Activated CD8-positive, alpha-beta memory T cell treated with anti-CD3 and anti-CD28 coated beads, Interleukin-2, amount 50 U/mL, for 48 hours (primary cell): ENCODE measurements at regions not wholly inside any gene's neighbourhood (a gene's known extent, or its start where the extent isn't known, plus 50 kb on each side); places are given as distances from the start of the nearest gene placed in this dataset.

Source experiments
- DNase-seq: peaks from one replicate; pipeline ENCODE4 v3.0.0-alpha.2; 2020

DNA sequence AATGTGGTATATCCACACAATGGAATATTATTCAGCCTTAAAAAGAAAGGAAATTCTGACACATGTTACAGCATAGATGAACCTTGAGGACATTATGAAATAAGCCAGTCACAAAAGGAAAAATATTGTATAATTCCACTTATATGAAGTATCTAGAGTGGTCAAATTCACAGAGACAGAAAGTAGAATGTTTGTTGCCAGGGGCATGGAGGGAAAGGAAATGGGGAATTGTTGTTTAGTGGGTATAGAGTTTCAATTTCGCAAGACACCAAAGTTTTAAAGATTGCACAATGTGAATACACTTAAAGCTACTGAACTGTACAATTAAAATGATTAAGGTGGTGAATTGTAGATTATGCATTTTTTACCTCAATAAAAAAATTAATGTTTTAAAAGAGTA, 92.9 kb downstream of the TXNL1 start:
- no peak for DNase-seq

DNA sequence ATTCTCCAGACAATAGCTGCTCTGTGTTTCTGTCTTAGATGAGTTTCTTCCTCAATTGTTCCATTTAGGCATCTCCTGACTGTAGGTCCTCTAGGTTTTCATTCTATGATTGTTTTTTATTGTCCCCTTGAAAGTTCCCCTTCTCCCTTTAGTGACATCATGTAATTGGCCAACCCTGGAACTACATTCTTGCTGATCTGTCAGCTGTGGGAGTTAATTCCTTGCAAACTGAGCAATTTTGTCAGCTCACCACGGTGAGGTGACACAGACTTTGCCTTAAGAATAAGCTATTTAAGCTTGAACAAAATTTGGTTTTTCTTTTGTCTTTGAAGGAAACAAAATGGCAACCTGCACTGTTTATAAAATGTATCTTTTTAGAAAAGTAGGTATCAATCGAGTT, 95.9 kb downstream of the TXNL1 start:
- no peak for DNase-seq

DNA sequence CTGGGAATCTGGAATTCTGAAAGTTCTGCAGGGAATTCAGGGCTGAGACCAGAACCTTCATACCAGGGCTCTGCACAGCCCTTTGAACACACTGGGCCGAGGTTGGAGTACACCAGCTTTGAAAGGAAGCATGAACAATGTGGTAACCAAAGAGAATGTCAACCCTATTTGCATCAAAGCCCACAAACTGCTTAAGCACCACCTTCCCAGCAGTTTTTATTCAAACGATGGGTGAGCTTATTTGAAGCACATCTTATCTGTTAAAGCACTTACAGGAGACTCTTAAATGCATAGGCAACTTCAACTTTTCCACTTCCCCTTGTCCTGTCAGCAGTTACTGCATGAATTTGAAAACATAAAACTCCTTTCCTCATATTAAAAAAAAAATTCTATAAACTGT, 96.6 kb downstream of the TXNL1 start:
- DNase-seq: no peak

DNA sequence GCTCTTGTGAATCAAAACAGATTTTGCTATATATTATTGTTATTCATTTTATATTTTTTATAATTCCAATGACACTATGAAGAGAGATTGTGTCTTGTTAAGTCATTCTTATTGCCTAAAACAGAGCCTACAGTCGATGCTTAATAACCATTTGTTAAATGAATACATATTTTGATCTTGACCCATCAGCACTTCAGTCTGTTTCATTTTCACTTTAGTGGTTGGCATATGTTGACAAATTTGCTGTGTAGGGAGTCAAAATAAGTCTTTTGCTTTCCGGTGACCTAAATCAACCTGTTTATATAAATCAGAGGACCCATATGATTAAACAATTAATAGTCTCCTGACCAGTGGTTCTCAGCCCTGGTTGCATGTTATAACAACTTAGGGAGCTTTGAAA, 97.1 kb downstream of the TXNL1 start:
- DNase-seq: no peak

DNA sequence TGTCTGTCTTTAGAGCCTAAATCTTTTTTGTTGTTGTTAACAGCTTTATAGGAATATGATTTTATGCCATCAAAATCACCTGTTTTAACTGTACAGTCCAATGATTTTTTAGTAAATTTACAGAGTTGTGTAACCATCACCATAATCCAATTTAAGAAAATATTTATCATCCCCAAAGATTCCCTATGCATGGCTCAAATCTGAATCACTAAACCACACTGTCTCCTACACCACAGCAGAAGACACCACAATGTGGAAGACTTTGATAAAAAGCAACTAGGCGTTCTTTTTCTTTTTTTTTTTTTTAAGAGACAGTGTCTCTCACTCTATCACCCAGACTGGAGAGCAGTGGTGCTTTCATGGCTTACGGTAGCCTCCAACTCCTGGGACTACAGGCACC, 99.6 kb downstream of the TXNL1 start:
- no peak for DNase-seq

DNA sequence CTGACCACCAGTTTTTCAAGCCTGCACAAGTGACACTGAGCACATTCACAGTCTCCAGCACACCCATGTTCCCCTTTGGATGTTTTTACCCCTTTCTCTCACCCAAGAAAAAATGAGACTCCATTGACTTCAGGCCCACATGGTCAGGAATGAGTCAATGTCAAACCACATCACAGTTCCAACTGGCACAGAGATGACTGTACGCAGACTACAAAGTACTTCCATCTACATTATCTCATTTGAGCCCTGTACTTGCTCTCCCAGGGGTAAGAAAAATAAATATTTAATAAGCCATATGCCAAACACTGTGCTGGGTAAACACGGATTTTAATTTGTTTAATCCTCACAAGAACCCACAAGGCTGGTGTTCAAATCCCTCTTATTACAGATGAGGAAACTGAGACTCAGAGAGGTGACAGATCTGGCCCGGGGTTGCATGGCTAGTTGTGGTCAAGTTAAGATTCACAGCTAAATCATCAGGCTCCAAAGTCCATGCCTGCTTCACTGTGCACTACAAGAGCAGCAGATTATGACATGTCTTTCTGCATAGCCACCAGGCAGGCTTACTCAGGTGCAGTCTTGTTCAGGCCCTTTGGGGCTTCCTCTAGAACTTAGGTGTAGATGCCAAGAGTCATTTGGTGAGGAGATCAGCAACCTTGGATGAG, 106.1 kb downstream of the TXNL1 start:
- DNase-seq: peak; percentile 52

DNA sequence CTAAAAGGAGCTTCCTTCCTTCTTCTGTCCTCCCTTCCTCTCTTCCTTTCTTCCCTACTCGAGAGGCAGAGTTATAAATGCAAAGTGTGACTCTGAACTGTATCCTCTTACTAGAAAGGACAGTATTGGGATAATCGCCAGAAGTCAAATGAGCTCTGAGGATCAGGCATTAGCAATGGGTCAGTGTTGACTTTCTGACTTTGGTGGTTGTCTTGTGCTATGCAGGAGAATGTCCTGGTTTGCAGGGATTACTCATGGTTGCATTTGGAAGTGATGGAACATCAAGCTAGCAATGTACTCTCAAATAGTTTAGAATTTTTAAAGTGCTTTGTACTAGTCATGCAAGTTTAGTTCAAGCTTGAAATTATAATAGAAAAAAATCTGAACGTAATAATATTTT, 115.6 kb downstream of the TXNL1 start:
- DNase-seq: no peak

DNA sequence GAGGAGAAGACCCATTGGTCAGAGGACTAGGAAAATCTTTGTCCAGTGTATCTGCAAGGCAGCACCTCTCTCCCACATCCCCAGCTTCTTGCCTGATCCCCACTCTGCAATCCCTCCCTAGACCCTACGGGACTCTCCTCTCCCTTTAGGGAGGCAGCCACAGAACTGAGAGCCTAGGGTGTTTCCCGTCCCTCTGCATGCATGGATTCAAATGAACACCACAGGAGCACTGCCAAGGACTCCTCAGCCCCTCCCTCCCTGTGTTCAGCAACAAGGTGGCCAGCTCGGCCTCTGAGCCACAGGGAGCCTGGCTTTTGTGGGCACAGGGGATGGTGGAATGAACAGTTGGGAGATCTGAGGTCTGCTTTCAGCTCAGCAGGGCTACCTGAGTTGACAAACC, 117.1 kb downstream of the TXNL1 start:
- DNase-seq: no peak

DNA sequence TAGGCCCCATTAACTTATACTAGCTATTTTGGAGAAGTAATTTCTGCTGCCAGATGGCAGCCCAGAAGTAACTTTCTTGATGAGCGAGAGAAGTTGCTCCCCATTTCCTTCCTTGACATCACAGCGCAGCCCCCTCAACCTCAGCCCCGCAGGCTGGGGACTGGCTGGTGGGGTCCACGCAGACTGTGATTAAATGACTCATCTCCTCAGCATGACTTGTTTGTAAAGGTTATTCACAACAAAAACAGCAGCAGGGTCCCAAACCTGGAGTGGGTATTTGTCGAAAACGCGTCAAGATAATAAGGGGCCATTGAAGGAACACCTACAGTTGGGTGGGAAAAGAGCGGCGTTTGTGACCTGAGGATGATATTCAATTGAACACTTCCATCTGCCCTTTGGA, 120.6 kb downstream of the TXNL1 start:
- no peak for DNase-seq

DNA sequence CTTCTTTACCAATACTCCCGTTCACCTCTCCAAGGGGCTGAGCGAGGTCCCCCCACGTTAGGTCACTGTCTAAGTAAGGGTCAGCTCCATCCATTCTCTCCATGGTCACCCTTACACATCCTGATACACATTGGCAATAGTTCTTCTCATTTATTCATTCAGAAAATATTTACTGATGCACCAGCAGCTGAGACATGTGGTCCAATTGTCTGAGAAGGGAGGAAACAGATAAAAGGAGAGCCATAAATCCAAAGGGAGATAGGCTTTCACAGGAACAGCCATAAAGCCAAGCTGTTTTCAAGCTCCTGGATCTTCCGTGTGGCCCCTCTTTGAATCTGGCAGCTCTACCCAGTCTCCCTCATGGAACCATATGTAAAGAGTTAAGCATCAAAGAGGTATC, 121.2 kb downstream of the TXNL1 start:
- DNase-seq: no peak

DNA sequence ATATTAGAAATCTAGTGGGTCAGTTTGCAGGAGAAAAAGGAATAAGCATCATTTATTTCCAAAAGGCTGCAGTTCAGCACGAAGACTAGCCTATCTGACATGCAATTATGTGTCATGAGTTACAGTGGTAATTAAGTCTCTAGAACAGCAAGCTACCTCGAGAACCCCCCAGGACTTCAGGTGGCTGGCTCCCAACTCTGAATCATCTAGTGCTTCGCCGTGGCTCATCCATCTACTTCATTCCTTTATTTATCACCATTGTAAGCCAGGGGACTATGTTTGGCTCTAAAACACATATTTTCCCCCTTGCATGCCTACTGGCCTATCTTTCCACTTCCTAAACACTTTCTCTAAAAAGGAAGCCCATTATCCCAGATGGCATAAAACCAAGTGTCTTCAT, 121.6 kb downstream of the TXNL1 start:
- DNase-seq: no peak

DNA sequence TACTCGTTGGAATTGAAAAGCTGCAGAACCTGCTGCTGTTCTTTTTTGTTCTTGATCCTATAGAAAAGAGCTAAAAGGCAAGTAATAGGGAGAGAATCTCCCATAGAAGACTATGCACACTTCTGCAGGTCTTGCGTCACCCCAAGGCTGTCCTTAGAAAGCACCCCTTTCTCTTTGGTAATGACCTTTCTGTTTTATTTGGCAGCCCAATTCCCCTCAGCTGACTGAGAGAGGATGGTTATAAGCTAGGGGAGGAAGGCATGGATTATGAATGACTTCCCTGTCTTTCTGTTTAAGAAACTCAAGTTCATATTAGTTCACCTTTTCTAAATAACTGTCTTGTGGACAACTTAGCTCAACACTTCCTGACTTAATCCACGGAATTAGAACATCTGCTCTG, 122.9 kb downstream of the TXNL1 start:
- DNase-seq: no peak

DNA sequence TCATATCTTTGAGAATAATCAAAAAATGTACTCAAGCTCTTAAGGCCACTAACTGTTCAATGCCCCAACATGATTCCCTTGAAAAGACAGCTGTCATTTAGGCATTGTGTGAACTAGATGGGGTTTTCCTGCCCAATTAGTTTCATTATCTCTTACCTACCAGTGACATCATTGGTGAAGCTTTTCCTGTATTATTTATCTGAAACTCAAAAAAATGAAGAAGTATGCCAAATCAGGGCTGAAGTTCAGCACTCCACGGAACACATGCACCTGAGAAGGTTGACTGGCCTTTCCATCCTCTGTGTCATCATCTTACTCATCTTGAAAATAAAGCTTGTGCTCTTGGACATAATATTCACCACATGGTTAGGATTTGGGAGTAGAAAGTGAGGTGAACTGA, 126.4 kb downstream of the TXNL1 start:
- no peak for DNase-seq

DNA sequence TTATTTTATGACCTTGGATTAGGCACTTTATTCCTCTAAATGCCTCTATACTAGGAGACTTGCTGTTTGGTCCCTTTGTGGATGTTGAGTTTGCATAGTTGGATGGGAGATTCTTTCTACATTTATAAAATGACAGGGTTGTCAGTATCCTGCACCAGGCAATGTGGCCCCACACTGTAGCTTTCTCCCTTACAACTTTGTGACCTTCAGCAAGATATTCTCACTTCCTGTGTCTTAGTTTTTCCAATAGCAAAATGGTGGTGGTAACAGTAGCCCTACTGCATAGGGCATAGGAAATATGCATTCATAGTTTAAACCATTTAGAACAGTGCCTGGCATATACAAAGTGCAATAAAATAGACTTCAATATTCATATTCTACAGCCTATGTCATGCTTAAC, 128.3 kb downstream of the TXNL1 start:
- no peak for DNase-seq

DNA sequence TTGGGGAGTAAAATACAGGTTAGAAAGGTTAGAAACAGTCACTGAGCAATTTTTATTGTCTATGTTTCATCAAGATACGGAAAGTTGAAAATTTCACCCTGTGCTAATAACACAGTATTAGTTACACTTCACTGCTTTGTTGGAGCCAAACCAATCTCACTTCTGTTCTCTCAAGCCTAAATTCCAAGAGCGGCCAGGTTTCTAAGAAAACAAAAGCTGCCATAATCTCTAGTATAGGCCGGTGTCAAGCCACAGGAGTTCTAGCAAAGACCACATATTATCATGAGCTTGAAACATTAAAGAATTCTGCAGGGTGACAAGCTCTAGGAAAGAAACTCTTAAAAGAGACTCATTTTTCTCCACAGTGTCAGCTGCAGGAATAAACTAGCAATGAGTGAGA, 128.7 kb downstream of the TXNL1 start:
- no peak for DNase-seq

DNA sequence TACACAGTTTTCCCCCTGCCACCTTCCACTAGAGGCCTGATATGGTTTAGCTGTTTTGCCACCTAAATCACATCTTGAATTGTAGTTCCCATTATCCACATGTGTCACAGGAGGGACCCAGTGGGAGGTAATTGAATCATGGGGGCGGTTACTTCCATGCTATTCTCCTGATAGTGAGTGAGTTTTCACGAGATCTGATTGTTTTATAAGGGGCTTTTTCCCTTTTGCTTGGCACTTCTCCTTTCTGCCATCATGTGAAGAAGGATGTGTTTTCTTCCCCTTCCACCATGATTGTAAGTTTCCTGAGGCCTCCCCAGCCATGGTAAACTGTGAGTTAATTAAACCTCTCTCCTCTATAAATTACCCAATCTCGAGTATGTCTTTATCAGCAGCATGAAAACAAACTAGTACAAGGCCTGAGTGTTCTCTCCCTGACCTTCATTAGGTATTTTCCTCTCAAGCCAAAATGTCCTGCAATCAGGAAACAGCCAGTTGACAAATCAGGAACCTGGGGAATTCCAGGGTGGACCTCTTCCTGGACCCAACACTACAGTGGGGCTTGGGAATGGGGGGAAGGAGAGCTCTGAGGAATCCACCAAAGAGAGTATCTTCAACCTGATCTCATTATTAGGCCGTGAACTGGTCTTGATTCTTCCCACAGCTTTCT, 129.9 kb downstream of the TXNL1 start:
- no peak for DNase-seq

DNA sequence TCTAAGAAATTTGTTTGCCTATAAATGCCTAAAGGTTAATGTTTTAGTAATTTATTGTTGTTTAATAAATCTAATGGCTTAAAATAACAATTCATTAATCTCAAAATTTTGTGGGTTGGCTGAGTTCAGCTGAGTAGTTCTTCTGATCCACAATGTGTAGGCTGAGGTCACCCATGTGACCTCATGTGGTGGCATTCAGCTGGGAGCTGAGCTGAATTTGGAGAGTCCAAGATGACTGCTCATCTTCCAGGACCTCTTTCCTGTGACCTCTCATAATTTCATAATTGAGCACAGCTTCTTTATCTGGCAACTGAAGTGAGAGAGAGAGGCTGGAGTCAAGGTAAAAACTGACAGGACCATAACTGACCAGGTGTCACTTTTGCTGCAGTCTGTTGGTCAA, 132.4 kb downstream of the TXNL1 start:
- no peak for DNase-seq

DNA sequence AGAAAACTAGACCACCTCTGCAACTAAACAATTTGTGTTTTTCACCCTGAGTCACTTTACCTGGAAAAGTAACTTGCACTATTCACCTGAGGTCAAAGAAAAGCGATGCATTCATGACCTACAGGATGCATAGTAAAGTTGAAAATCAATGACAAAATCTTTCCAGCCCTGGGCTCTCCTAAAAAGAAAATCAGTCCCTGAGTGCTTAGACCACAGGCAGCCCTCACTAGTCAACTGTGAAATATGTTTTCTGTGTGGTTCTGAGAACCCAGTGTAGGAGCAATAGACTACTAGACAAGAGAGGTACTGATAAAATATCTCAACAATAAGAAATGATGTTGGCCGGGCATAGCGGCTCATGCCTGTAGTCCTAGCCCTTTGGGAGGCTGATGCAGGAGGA, 133.1 kb downstream of the TXNL1 start:
- no peak for DNase-seq

DNA sequence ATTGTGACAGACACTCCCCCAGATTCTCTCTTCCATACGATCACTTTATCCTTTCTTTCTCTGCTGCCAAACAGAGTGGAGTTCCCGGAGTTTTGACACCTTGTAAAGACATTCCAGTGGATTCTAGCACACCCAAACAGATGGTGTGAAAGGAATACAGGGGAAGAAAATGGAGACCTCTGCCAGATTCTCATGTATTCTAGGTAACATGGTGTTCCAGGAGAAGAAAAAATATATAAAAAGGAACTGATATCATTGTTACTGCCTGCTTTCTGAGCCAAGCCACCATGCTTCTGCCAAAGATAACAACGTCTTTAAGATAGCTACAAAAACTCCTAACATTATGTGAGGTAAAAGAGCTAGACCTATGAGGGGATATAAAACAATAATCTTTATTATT, 136.5 kb downstream of the TXNL1 start:
- no peak for DNase-seq

DNA sequence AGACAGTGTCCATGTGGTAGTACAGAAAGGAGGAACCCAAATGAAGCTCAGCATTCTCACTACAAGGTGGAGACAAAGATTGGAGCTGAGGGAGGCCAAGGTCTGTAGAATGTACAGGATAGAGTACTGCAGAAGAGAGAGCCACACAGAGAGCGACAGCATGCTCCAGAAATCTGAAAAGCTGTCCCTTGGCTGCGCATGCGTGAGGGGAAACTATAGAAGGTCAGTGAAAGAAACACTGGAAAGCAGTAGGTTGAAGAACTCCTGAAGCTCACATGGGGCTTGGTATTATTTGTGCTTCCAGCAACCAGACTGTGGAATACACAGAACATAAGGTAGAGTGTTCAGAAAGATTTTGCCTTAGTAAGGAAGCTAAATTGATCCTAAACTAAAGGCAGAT, 142.5 kb downstream of the TXNL1 start:
- DNase-seq: no peak

DNA sequence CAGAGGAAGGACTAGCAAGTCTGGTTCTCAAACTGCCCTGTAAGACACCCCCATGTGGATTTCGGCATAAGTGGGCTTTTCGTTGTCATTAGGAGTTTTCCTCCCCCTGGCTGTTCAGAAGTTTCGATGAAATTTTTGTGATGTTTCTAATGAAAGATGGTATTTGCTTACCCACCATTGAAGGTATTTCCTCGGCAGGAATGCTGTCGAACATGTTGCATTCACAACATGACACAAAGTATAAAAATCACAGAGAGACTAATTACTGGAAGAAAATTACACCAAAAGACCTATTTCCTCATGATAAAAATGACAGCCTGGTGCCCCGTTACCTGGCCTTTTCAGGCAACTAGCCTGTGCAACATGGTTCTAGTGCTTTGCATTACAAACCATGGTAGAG, 144.9 kb downstream of the TXNL1 start:
- DNase-seq: no peak

DNA sequence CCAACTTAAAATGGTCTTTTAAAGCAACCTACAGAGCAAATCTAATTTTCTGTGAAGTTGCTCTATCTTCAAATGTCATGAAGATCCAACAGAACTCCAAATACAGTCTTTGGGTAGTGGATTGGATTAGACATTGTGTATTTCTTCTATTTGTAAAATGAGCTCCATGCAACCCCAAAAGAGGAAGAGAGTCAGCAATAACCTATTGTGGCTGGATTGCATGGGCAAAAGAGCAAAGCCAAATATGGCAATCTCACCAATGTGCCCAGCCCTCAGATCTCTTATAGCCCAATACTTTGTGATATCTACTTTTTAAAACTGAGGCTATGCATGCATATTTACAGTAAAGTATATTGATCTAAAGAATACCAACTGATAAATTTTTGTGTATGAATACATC, 146.3 kb downstream of the TXNL1 start:
- DNase-seq: no peak

DNA sequence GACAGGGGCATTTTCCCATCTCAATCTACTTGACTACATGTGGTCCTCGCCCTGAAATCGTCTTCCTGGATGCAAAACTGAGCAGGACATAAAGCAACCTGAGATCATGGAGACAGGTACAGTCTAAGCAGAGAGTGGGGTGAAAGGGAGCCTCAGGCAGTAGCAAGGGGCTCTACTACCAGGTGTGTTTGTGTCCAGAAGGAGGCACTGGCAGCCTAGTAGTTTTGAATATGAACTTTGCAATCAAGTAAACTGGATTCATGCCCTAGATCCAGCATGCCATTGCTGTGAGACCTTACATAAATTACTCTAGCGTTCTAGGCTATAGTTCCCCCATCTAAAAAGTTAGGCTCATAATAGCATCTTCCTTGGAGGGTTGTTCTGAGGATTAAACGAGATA, 147.4 kb downstream of the TXNL1 start:
- no peak for DNase-seq

DNA sequence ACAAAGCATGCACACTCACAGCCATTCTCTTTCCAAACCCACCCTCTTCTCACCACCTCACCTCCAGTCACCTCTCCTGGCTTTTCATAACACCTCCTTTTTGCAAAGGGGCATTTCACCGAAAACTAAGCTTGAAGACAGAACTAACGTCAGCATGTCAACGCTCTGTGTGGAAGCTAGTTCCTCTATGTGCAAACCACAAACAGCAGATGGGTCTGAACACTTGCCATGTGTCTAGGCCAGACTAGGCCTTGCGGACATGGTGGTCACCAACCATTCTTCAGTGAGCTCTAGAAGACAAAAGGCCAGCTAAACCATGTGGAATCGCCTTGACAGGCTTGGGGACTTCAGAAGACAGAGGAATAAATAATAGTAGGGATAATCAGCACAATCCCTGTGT, 148.5 kb downstream of the TXNL1 start:
- no peak for DNase-seq

DNA sequence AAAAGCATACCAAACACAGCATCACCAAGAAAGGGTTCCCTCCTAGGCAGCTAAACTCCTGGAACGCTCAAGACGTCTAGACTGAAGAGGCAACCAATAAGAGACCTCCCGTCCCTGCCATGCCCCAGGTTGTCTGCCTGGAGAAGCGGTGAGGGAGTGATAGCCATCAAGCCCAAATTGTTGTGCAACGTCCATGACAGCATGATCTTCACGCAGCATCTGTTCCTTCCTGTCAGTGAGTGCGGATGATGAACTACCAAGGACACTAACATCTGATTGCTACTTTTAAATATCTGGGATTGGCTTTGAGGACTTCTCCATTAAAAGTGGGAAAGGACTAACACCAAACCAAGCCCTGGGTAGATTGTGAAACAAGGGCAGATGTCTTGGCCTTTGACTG, 149.7 kb downstream of the TXNL1 start:
- no peak for DNase-seq
